ENCODE measurements at regions not wholly inside any gene's neighbourhood (a gene's known extent, or its start where the extent isn't known, plus 50 kb on each side); places are given as distances from the start of the nearest gene placed in this dataset.

- TF ChIP-seq, protein P1, sequence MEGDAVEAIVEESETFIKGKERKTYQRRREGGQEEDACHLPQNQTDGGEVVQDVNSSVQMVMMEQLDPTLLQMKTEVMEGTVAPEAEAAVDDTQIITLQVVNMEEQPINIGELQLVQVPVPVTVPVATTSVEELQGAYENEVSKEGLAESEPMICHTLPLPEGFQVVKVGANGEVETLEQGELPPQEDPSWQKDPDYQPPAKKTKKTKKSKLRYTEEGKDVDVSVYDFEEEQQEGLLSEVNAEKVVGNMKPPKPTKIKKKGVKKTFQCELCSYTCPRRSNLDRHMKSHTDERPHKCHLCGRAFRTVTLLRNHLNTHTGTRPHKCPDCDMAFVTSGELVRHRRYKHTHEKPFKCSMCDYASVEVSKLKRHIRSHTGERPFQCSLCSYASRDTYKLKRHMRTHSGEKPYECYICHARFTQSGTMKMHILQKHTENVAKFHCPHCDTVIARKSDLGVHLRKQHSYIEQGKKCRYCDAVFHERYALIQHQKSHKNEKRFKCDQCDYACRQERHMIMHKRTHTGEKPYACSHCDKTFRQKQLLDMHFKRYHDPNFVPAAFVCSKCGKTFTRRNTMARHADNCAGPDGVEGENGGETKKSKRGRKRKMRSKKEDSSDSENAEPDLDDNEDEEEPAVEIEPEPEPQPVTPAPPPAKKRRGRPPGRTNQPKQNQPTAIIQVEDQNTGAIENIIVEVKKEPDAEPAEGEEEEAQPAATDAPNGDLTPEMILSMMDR (IDR thresholded peaks at IDR 0.05), result no peak
- no peak for TF ChIP-seq POLR2A (IDR thresholded peaks at IDR 0.05)
These were observed 283.3 kb upstream of the RBMY1B start for GRCh38 chrY:21227849-21228248.
